ENCODE measurements at regions not wholly inside any gene's neighbourhood (a gene's known extent, or its start where the extent isn't known, plus 50 kb on each side); places are given as distances from the start of the nearest gene placed in this dataset.

GRCh38 chr16:79867425-79867997 lies 267.0 kb upstream of the MAF start:
- TF ChIP-seq CTCF (IDR thresholded peaks at IDR 0.05; ENCODE audit: low read depth, low read length, poor library complexity, severe bottlenecking) (no peak), EZH2phosphoT487 (IDR thresholded peaks at IDR 0.05; ENCODE audit: borderline replicate concordance, low read length) (no peak)
- no peaks in the 10 kb centered on the region for H3K79me2 ChIP-seq (ENCODE audit: control insufficient read depth, low read length)
- H3K9me2 ChIP-seq (replicated peaks; ENCODE audit: control insufficient read depth, low read length): no peaks in the 10 kb centered on the region
- no peak overlapping the region for H3K4me2 ChIP-seq (ENCODE audit: low read length)
- no peaks in the 10 kb centered on the region for H3K4me1 ChIP-seq (ENCODE audit: control insufficient read depth, low read length)
- H3K27me3 ChIP-seq (ENCODE audit: control insufficient read depth, low read length): no peaks in the 10 kb centered on the region
- no peak overlapping the region for H3K4me3 ChIP-seq (ENCODE audit: low read length)
- no peaks in the 10 kb centered on the region for H3K9me3 ChIP-seq (ENCODE audit: control insufficient read depth, insufficient read depth, low read length)
- H3K36me3 ChIP-seq (ENCODE audit: control insufficient read depth, low read length): no peaks in the 10 kb centered on the region
- no peak overlapping the region for H3K27ac ChIP-seq (ENCODE audit: low read depth, low read length)
- no peaks in the 10 kb centered on the region for H3F3A ChIP-seq (ENCODE audit: control insufficient read depth, insufficient read depth)
- no peaks in the 10 kb centered on the region for H4K20me1 ChIP-seq (ENCODE audit: control insufficient read depth, insufficient read depth, low read depth, low read length)

GRCh38 chr16:79865918-79866317 lies 265.4 kb upstream of the MAF start:
- Histone ChIP-seq H3K27ac (ENCODE audit: low read depth, low read length) (no peak overlapping the region), H3K4me2 (ENCODE audit: low read length) (no peak overlapping the region), H3K9me2 (replicated peaks; ENCODE audit: control insufficient read depth, low read length) (no peaks in the 10 kb centered on the region), H3K9me3 (ENCODE audit: control insufficient read depth, insufficient read depth, low read length) (no peaks in the 10 kb centered on the region), H3K4me1 (ENCODE audit: control insufficient read depth, low read length) (no peaks in the 10 kb centered on the region), H3K79me2 (ENCODE audit: control insufficient read depth, low read length) (no peaks in the 10 kb centered on the region), H3F3A (ENCODE audit: control insufficient read depth, insufficient read depth) (no peaks in the 10 kb centered on the region), H3K4me3 (ENCODE audit: low read length) (no peak overlapping the region), H3K36me3 (ENCODE audit: control insufficient read depth, low read length) (no peaks in the 10 kb centered on the region), H4K20me1 (ENCODE audit: control insufficient read depth, insufficient read depth, low read depth, low read length) (no peaks in the 10 kb centered on the region), H3K27me3 (ENCODE audit: control insufficient read depth, low read length) (no peaks in the 10 kb centered on the region)
- TF ChIP-seq CTCF (IDR thresholded peaks at IDR 0.05; ENCODE audit: low read depth, low read length, poor library complexity, severe bottlenecking) (no peak), EZH2phosphoT487 (IDR thresholded peaks at IDR 0.05; ENCODE audit: borderline replicate concordance, low read length) (no peak)

GRCh38 chr16:79864781-79865391 lies 264.3 kb upstream of the MAF start:
- H3K9me3 ChIP-seq (ENCODE audit: control insufficient read depth, insufficient read depth, low read length): no peaks in the 10 kb centered on the region
- no peaks in the 10 kb centered on the region for H3K4me1 ChIP-seq (ENCODE audit: control insufficient read depth, low read length)
- H3F3A ChIP-seq (ENCODE audit: control insufficient read depth, insufficient read depth): no peaks in the 10 kb centered on the region
- TF ChIP-seq EZH2phosphoT487 (IDR thresholded peaks at IDR 0.05; ENCODE audit: borderline replicate concordance, low read length) (no peak), CTCF (IDR thresholded peaks at IDR 0.05; ENCODE audit: low read depth, low read length, poor library complexity, severe bottlenecking) (no peak)
- no peak overlapping the region for H3K4me3 ChIP-seq (ENCODE audit: low read length)
- H3K9me2 ChIP-seq (replicated peaks; ENCODE audit: control insufficient read depth, low read length): no peaks in the 10 kb centered on the region
- H3K36me3 ChIP-seq (ENCODE audit: control insufficient read depth, low read length): no peaks in the 10 kb centered on the region
- H4K20me1 ChIP-seq (ENCODE audit: control insufficient read depth, insufficient read depth, low read depth, low read length): no peaks in the 10 kb centered on the region
- no peak overlapping the region for H3K4me2 ChIP-seq (ENCODE audit: low read length)
- no peak overlapping the region for H3K27ac ChIP-seq (ENCODE audit: low read depth, low read length)
- H3K79me2 ChIP-seq (ENCODE audit: control insufficient read depth, low read length): no peaks in the 10 kb centered on the region
- H3K27me3 ChIP-seq (ENCODE audit: control insufficient read depth, low read length): no peaks in the 10 kb centered on the region

Data from DOHH2 (cell line).